ENCODE measurements at regions not wholly inside any gene's neighbourhood (a gene's known extent, or its start where the extent isn't known, plus 50 kb on each side); places are given as distances from the start of the nearest gene placed in this dataset.

DNA sequence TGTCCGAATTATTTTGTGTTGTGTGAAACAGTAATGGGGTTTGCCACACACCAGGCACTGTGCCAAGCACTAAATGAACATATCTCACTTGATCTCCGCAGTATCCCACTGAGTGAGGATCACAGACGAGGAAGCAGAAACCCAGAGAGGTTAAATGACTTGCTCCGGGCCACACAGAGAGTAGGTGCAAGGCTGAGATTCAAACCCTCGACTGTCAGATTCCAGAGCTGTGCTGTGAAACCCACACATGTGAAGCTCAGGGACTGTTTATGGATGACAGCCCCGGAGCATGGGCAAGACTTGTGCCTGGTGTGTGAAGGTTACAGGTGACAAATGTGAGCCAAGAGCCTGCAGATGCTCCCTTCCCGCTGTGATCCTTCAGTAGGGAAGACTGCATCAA, 87.8 kb upstream of the SIRPA start (continued):
- TF ChIP-seq E2F4 (CRISPR knock-in tag; IDR thresholded peaks at IDR 0.05; ENCODE audit: borderline replicate concordance, low read depth) = no peak
- TF ChIP-seq NFYB (CRISPR knock-in tag; conservative IDR thresholded peaks at IDR 0.05; ENCODE audit: low read depth) = no peak
- no peak for TF ChIP-seq CREM (CRISPR knock-in tag; IDR thresholded peaks at IDR 0.05)

- no peak overlapping the region for H3K4me3 Mint-ChIP-seq
- peaks cover 38% of the 10 kb centered on the region for H3K27me3 Mint-ChIP-seq (ENCODE audit: low read depth)
- TF ChIP-seq ELF4 (CRISPR knock-in tag; IDR thresholded peaks at IDR 0.05; ENCODE audit: low read depth) = no peak
- TF ChIP-seq, protein P1, sequence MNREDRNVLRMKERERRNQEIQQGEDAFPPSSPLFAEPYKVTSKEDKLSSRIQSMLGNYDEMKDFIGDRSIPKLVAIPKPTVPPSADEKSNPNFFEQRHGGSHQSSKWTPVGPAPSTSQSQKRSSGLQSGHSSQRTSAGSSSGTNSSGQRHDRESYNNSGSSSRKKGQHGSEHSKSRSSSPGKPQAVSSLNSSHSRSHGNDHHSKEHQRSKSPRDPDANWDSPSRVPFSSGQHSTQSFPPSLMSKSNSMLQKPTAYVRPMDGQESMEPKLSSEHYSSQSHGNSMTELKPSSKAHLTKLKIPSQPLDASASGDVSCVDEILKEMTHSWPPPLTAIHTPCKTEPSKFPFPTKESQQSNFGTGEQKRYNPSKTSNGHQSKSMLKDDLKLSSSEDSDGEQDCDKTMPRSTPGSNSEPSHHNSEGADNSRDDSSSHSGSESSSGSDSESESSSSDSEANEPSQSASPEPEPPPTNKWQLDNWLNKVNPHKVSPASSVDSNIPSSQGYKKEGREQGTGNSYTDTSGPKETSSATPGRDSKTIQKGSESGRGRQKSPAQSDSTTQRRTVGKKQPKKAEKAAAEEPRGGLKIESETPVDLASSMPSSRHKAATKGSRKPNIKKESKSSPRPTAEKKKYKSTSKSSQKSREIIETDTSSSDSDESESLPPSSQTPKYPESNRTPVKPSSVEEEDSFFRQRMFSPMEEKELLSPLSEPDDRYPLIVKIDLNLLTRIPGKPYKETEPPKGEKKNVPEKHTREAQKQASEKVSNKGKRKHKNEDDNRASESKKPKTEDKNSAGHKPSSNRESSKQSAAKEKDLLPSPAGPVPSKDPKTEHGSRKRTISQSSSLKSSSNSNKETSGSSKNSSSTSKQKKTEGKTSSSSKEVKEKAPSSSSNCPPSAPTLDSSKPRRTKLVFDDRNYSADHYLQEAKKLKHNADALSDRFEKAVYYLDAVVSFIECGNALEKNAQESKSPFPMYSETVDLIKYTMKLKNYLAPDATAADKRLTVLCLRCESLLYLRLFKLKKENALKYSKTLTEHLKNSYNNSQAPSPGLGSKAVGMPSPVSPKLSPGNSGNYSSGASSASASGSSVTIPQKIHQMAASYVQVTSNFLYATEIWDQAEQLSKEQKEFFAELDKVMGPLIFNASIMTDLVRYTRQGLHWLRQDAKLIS (CRISPR knock-in tag; IDR thresholded peaks at IDR 0.05; ENCODE audit: borderline replicate concordance) = no peak
- no peak for TF ChIP-seq PRDM15 (CRISPR knock-in tag; IDR thresholded peaks at IDR 0.05)
- no peak for TF ChIP-seq NFYB (CRISPR knock-in tag; conservative IDR thresholded peaks at IDR 0.05; ENCODE audit: low read depth)
- TF ChIP-seq NR1H2 (CRISPR knock-in tag; IDR thresholded peaks at IDR 0.05) = no peak
- TF ChIP-seq, protein P2, sequence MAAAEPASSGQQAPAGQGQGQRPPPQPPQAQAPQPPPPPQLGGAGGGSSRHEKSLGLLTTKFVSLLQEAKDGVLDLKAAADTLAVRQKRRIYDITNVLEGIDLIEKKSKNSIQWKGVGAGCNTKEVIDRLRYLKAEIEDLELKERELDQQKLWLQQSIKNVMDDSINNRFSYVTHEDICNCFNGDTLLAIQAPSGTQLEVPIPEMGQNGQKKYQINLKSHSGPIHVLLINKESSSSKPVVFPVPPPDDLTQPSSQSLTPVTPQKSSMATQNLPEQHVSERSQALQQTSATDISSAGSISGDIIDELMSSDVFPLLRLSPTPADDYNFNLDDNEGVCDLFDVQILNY (CRISPR knock-in tag; IDR thresholded peaks at IDR 0.05) = no peak
- TF ChIP-seq TP53 (CRISPR knock-in tag; IDR thresholded peaks at IDR 0.05) = no peak
- no peak for TF ChIP-seq OVOL2 (CRISPR knock-in tag; IDR thresholded peaks at IDR 0.05; ENCODE audit: borderline replicate concordance)
- no peak for TF ChIP-seq ZMAT4 (CRISPR knock-in tag; IDR thresholded peaks at IDR 0.05)
- DNase-seq (ENCODE audit: low spot score) (no peak), ATAC-seq (no peak)
- ChIA-PET CTCF (interaction anchor here (0.7 to 1.3 kb wide), 3 partner anchors 9 to 287 kb away, joined by 3 read pairs; no protein-coding TSS in a partner anchor), POLR2A (no interaction called here)
- no peaks in the 10 kb centered on the region for H3K9me3 Mint-ChIP-seq
- H3K36me3 Mint-ChIP-seq = no peaks in the 10 kb centered on the region
- no peak overlapping the region for H3K27ac Mint-ChIP-seq
- H3K4me1 Mint-ChIP-seq = peaks cover 70% of the 10 kb centered on the region
These were observed 88.8 kb upstream of the SIRPA start for GRCh38 chr20:1806456-1806855.

- Mint-ChIP-seq H3K27me3 (ENCODE audit: low read depth) (peaks cover 38% of the 10 kb centered on the region), H3K36me3 (no peaks in the 10 kb centered on the region), H3K4me1 (peaks cover 64% of the 10 kb centered on the region), H3K9me3 (no peaks in the 10 kb centered on the region), H3K4me3 (no peak overlapping the region), H3K27ac (no peak overlapping the region)
- POLR2A ChIA-PET = no interaction called here
- CTCF ChIA-PET = interaction anchor here (1.0 to 4.5 kb wide), 4 partner anchors 29 to 287 kb away, joined by 3 to 36 read pairs (median 3); no protein-coding TSS in a partner anchor
- ATAC-seq (no peak), DNase-seq (ENCODE audit: low spot score) (no peak)
- no peak for TF ChIP-seq KAT7 (CRISPR knock-in tag; IDR thresholded peaks at IDR 0.05; ENCODE audit: borderline replicate concordance)
- TF ChIP-seq ZNF532 (CRISPR knock-in tag; IDR thresholded peaks at IDR 0.05; ENCODE audit: borderline replicate concordance) = no peak
- TF ChIP-seq ZNF232 (CRISPR knock-in tag; IDR thresholded peaks at IDR 0.05) = no peak
- TF ChIP-seq HMGXB4 (CRISPR knock-in tag; IDR thresholded peaks at IDR 0.05) = no peak
These were observed 89.4 kb upstream of the SIRPA start for GRCh38 chr20:1805816-1806215.

Data from WTC11 (cell line).